Astrocyte (in vitro differentiated cells and primary cell): ENCODE measurements at regions not wholly inside any gene's neighbourhood (a gene's known extent, or its start where the extent isn't known, plus 50 kb on each side); places are given as distances from the start of the nearest gene placed in this dataset.

Source experiments
- DNase-seq: peaks from one replicate; pipeline ENCODE4 v3.0.0-alpha.2; 2010; ENCODE audit warnings: low read depth
- FAIRE-seq: peaks from 2 replicates; lab custom pipeline; 2011; peaks lifted over from hg19 to GRCh38; lab: Jason Lieb, UNC
- H2AFZ ChIP-seq: 2 replicates; pipeline ENCODE4 v1.6.0; 2012; ENCODE audit warnings: low read depth, low read length, inconsistent platforms
- H3K27ac ChIP-seq: 2 replicates; pipeline ENCODE4 v1.5.1; 2011; ENCODE audit warnings: low read depth, low read length, inconsistent platforms
- H3K27me3 ChIP-seq: 2 replicates; pipeline ENCODE4 v1.6.0; 2011; ENCODE audit warnings: low read length, inconsistent platforms; ENCODE audit not compliant: insufficient read depth
- H3K36me3 ChIP-seq: 2 replicates; pipeline ENCODE4 v1.5.1; 2011; ENCODE audit warnings: low read length, inconsistent platforms; ENCODE audit not compliant: insufficient read depth
- H3K4me1 ChIP-seq: 2 replicates; pipeline ENCODE4 v1.5.1; 2011; ENCODE audit warnings: low read length, inconsistent platforms; ENCODE audit not compliant: insufficient read depth
- H3K4me2 ChIP-seq: 2 replicates; pipeline ENCODE4 v1.6.0; 2012; ENCODE audit warnings: low read length, inconsistent platforms
- H3K4me3 ChIP-seq: 2 replicates; pipeline ENCODE4 v1.5.1; 2011; ENCODE audit warnings: low read depth, mild to moderate bottlenecking, low read length, inconsistent platforms; ENCODE audit not compliant: insufficient read depth
- H3K79me2 ChIP-seq: 2 replicates; pipeline ENCODE4 v1.6.0; 2012; ENCODE audit warnings: mild to moderate bottlenecking, low read length, inconsistent platforms; ENCODE audit not compliant: insufficient read depth
- H3K9ac ChIP-seq: 2 replicates; pipeline ENCODE4 v1.6.0; 2012; ENCODE audit warnings: mild to moderate bottlenecking, low read length, inconsistent platforms
- H3K9me3 ChIP-seq: 2 replicates; pipeline ENCODE4 v1.5.1; 2012; ENCODE audit warnings: low read depth, mild to moderate bottlenecking, low read length, inconsistent platforms; ENCODE audit not compliant: insufficient read depth
- H4K20me1 ChIP-seq: 2 replicates; pipeline ENCODE4 v1.6.0; 2012; ENCODE audit warnings: low read length, inconsistent platforms; ENCODE audit not compliant: insufficient read depth
- H3K27ac Mint-ChIP-seq: one replicate; pipeline ENCODE4 v1.8.0; 2021; ENCODE audit warnings: mild to moderate bottlenecking, mixed read lengths; ENCODE audit not compliant: unreplicated experiment
- H3K27me3 Mint-ChIP-seq: one replicate; pipeline ENCODE4 v1.8.0; 2021; ENCODE audit warnings: low read depth, mixed read lengths; ENCODE audit not compliant: unreplicated experiment
- H3K36me3 Mint-ChIP-seq: one replicate; pipeline ENCODE4 v1.8.0; 2021; ENCODE audit warnings: low read depth, mixed read lengths; ENCODE audit not compliant: unreplicated experiment
- H3K4me1 Mint-ChIP-seq: one replicate; pipeline ENCODE4 v1.8.0; 2021; ENCODE audit warnings: low read depth, mixed read lengths; ENCODE audit not compliant: unreplicated experiment
- H3K4me3 Mint-ChIP-seq: one replicate; pipeline ENCODE4 v1.8.0; 2021; ENCODE audit warnings: mild to moderate bottlenecking, moderate library complexity, mixed read lengths; ENCODE audit not compliant: unreplicated experiment
- H3K9me3 Mint-ChIP-seq: one replicate; pipeline ENCODE4 v1.8.0; 2021; ENCODE audit warnings: mild to moderate bottlenecking, mixed read lengths; ENCODE audit not compliant: unreplicated experiment
- CTCF ChIP-seq: IDR thresholded peaks from 2 replicates; pipeline ENCODE4 v1.5.1; 2011; ENCODE audit warnings: low read depth, mild to moderate bottlenecking, inconsistent platforms, low read length, moderate library complexity; ENCODE audit not compliant: insufficient read depth
- EZH2 ChIP-seq: IDR thresholded peaks from 2 replicates; pipeline ENCODE4 v1.6.1; 2012; ENCODE audit warnings: mild to moderate bottlenecking, low read length, inconsistent platforms; ENCODE audit not compliant: insufficient read depth

- Mint-ChIP-seq H3K27ac (no peak overlapping the region), H3K4me3 (no peak overlapping the region), H3K9me3 (peaks cover 26% of the 10 kb centered on the region), H3K4me1 (no peaks in the 10 kb centered on the region), H3K27me3 (no peaks in the 10 kb centered on the region), H3K36me3 (no peaks in the 10 kb centered on the region)
- Histone ChIP-seq H3K4me2 (no peak overlapping the region), H3K9me3 (no peaks in the 10 kb centered on the region), H3K79me2 (no peaks in the 10 kb centered on the region), H3K27ac (no peak overlapping the region), H2AFZ (no peak overlapping the region), H3K4me1 (no peaks in the 10 kb centered on the region), H4K20me1 (no peaks in the 10 kb centered on the region), H3K9ac (no peak overlapping the region), H3K36me3 (no peaks in the 10 kb centered on the region), H3K27me3 (no peaks in the 10 kb centered on the region), H3K4me3 (no peak overlapping the region)
- DNase-seq, result no peak
- TF ChIP-seq EZH2, result no peak
- no peak for TF ChIP-seq CTCF
- FAIRE-seq, result no peak
Measured at GRCh38 chr15:22257047-22258008, 177.0 kb downstream of the OR4M2 start.

- Histone ChIP-seq H3K4me1 (no peaks in the 10 kb centered on the region), H3K36me3 (no peaks in the 10 kb centered on the region), H4K20me1 (no peaks in the 10 kb centered on the region), H3K27ac (no peak overlapping the region), H3K4me2 (no peak overlapping the region), H3K9ac (no peak overlapping the region), H3K79me2 (no peaks in the 10 kb centered on the region), H2AFZ (no peak overlapping the region), H3K4me3 (no peak overlapping the region), H3K9me3 (no peaks in the 10 kb centered on the region), H3K27me3 (no peaks in the 10 kb centered on the region)
- Mint-ChIP-seq H3K9me3 (peaks cover 26% of the 10 kb centered on the region), H3K4me3 (no peak overlapping the region), H3K27me3 (no peaks in the 10 kb centered on the region), H3K4me1 (no peaks in the 10 kb centered on the region), H3K36me3 (no peaks in the 10 kb centered on the region), H3K27ac (no peak overlapping the region)
- FAIRE-seq (no peak), DNase-seq (no peak)
- TF ChIP-seq CTCF (no peak), EZH2 (no peak)
Measured at GRCh38 chr15:22258009-22258397, 177.7 kb downstream of the OR4M2 start.
